HCT116 (cell line): ENCODE measurements at regions not wholly inside any gene's neighbourhood (a gene's known extent, or its start where the extent isn't known, plus 50 kb on each side); places are given as distances from the start of the nearest gene placed in this dataset.

Source experiments
- ATAC-seq: fragments of 200-7000 bp; cut with Tn5 transposase; 2 replicates; pipeline ENCODE4 v1.9.1; 2020; ENCODE audit warnings: mild to moderate bottlenecking, moderate library complexity
- BruUV-seq: library from RNA; stranded (reverse); fragments of 400-500 nt; replicated peaks from 2 replicates; lab custom pipeline; 2021; lab: Mats Ljungman, UMichigan
- CTCF ChIA-PET: fragments of 300-600 bp; sonication (Branson Sonifier 250); formaldehyde crosslinking; loops from one replicate; lab custom pipeline; 2021; ENCODE audit warnings: antibody characterized with exemption; lab: Charles Lee
- POLR2A ChIA-PET: fragments of 300-600, 350-600 bp; sonication (Branson Sonifier 250); formaldehyde crosslinking; loops from one replicate; lab custom pipeline; 2021; ENCODE audit warnings: antibody characterized with exemption; lab: Charles Lee
- RAD21 ChIA-PET, 2 experiments: fragments of 300-600 bp; sonication (Branson Sonifier 250); formaldehyde crosslinking; loops; one replicate each; lab custom pipeline; 2023; ENCODE audit warnings: low total read pairs in 2 of 2; ENCODE audit not compliant: uncharacterized antibody in 2 of 2, unreplicated experiment in 2 of 2, low non-redundant PET in 1 of 2; lab: Charles Lee
- DNase-seq: peaks from one replicate; pipeline ENCODE4 v3.0.0-alpha.2; 2010; ENCODE audit warnings: low read depth, low spot score
- H2AFZ ChIP-seq: fragments of 200-600 bp; shearing (Covaris generic), sonication (generic); 2 replicates; pipeline ENCODE4 v1.6.1; 2017; ENCODE audit warnings: low read depth, mixed run types, mixed read lengths, antibody characterized with exemption, low read length; ENCODE audit not compliant: poor library complexity, severe bottlenecking
- H3K27ac ChIP-seq: 2 replicates; pipeline ENCODE4 v1.5.1; 2012; ENCODE audit warnings: low read depth, low read length
- H3K27me3 ChIP-seq: fragments of 200-600 bp; sonication (generic); 2 replicates; pipeline ENCODE4 v1.6.1; 2016; ENCODE audit warnings: mixed run types, low read length, mixed read lengths; ENCODE audit not compliant: insufficient read depth
- H3K36me3 ChIP-seq, 2 experiments: fragments of 200-500 bp in 1 of 2; fragments of 200-600 bp in 1 of 2; sonication (Bioruptor generic) in 1 of 2; sonication (generic) in 1 of 2; 2 replicates each; pipeline versions ENCODE4 v1.5.1 to v1.6.1; 2014 to 2016; ENCODE audit warnings: low read length in 2 of 2, inconsistent platforms in 1 of 2, mixed read lengths in 1 of 2, mixed run types in 1 of 2; ENCODE audit not compliant: insufficient read depth in 2 of 2, control insufficient read depth in 1 of 2
- H3K4me1 ChIP-seq, 2 experiments: fragments of 200-600 bp in 1 of 2; sonication (generic) in 1 of 2; 2 replicates each; pipeline versions ENCODE4 v1.5.1 to v1.6.1; 2012 to 2017; ENCODE audit warnings: low read length in 2 of 2, inconsistent platforms in 1 of 2, mild to moderate bottlenecking in 1 of 2, mixed read lengths in 1 of 2, mixed run types in 1 of 2, moderate library complexity in 1 of 2; ENCODE audit not compliant: insufficient read depth in 2 of 2, control insufficient read depth in 1 of 2
- H3K4me2 ChIP-seq: fragments of 200-600 bp; sonication (generic); 2 replicates; pipeline ENCODE4 v1.6.1; 2017; ENCODE audit warnings: mixed run types, low read length, mixed read lengths
- H3K4me3 ChIP-seq, 2 experiments: fragments of 200-600 bp in 1 of 2; sonication (generic) in 1 of 2; replicated peaks in 1 of 2; 2 replicates each; pipeline ENCODE4 v1.5.1; 2011 to 2016; ENCODE audit warnings: low read length in 2 of 2, control low read depth in 1 of 2, low read depth in 1 of 2, mild to moderate bottlenecking in 1 of 2, mixed read lengths in 1 of 2, mixed run types in 1 of 2
- H3K79me2 ChIP-seq: fragments of 200-600 bp; sonication (generic); 2 replicates; pipeline ENCODE4 v1.6.1; 2017; ENCODE audit warnings: mild to moderate bottlenecking, mixed run types, low read length, moderate library complexity, mixed read lengths; ENCODE audit not compliant: insufficient read depth
- H3K9ac ChIP-seq: fragments of 200-600 bp; sonication (generic); 2 replicates; pipeline ENCODE4 v1.6.1; 2016; ENCODE audit warnings: low read length, mixed read lengths
- H3K9me2 ChIP-seq: fragments of 200-600 bp; sonication (generic), shearing (Covaris generic); 2 replicates; pipeline ENCODE4 v1.6.1; 2017; ENCODE audit warnings: mixed run types, mild to moderate bottlenecking, moderate library complexity; ENCODE audit not compliant: insufficient read depth
- H3K9me3 ChIP-seq, 2 experiments: fragments of 200-500 bp in 1 of 2; fragments of 200-600 bp in 1 of 2; sonication (Bioruptor generic) in 1 of 2; sonication (generic) in 1 of 2; 2 replicates each; pipeline ENCODE4 v1.6.1; 2014 to 2017; ENCODE audit warnings: low read length in 2 of 2, mixed read lengths in 2 of 2, inconsistent platforms in 1 of 2, low read depth in 1 of 2, mild to moderate bottlenecking in 1 of 2, mixed run types in 1 of 2, moderate library complexity in 1 of 2; ENCODE audit not compliant: control insufficient read depth in 1 of 2, insufficient read depth in 1 of 2
- H4K20me1 ChIP-seq: fragments of 200-600 bp; sonication (generic), shearing (Covaris generic); 2 replicates; pipeline ENCODE4 v1.6.1; 2017; ENCODE audit warnings: mixed run types, mild to moderate bottlenecking, moderate library complexity; ENCODE audit not compliant: insufficient read depth
- ATF3 ChIP-seq: IDR thresholded peaks from 2 replicates; pipeline ENCODE4 v1.6.1; 2012
- CBX3 ChIP-seq: IDR thresholded peaks from 2 replicates; pipeline ENCODE4 v1.6.1; 2012; ENCODE audit warnings: low read depth
- CEBPB ChIP-seq: IDR thresholded peaks from 2 replicates; pipeline ENCODE4 v1.6.1; 2012; ENCODE audit warnings: low read depth
- CTCF ChIP-seq, 3 experiments: fragments of 200-600 bp in 1 of 3; sonication (generic) in 1 of 3; IDR thresholded peaks in 2 of 3; conservative IDR thresholded peaks in 1 of 3; 2 replicates each; pipeline ENCODE4 v1.5.1; 2012 to 2017; ENCODE audit warnings: low read depth in 2 of 3, low read length in 2 of 3, antibody characterized with exemption in 1 of 3, borderline replicate concordance in 1 of 3, control low read depth in 1 of 3, mild to moderate bottlenecking in 1 of 3, mixed read lengths in 1 of 3, mixed run types in 1 of 3, moderate library complexity in 1 of 3; ENCODE audit not compliant: insufficient read depth in 1 of 3
- ELF1 ChIP-seq: IDR thresholded peaks from 2 replicates; pipeline ENCODE4 v1.6.1; 2012; ENCODE audit warnings: low read depth, borderline replicate concordance
- EZH2 ChIP-seq: fragments of 200-600 bp; sonication (generic); IDR thresholded peaks from 2 replicates; pipeline ENCODE4 v1.6.1; 2017; ENCODE audit warnings: antibody characterized with exemption, mixed run types
- EZH2phosphoT487 ChIP-seq: fragments of 200-600 bp; IDR thresholded peaks from 2 replicates; pipeline ENCODE4 v1.6.1; 2018; ENCODE audit warnings: antibody characterized with exemption, borderline replicate concordance
- FOSL1 ChIP-seq: IDR thresholded peaks from 2 replicates; pipeline ENCODE4 v1.6.1; 2012; ENCODE audit warnings: low read depth
- JUND ChIP-seq: IDR thresholded peaks from 2 replicates; pipeline ENCODE4 v1.6.1; 2012
- MAX ChIP-seq: IDR thresholded peaks from 2 replicates; pipeline ENCODE4 v1.6.1; 2012
- POLR2A ChIP-seq: IDR thresholded peaks from 2 replicates; pipeline ENCODE4 v1.7.0; 2011; ENCODE audit warnings: borderline replicate concordance; ENCODE audit not compliant: insufficient read depth, insufficient read length; ENCODE audit errors: extremely low read depth
- POLR2AphosphoS5 ChIP-seq: IDR thresholded peaks from 2 replicates; pipeline ENCODE4 v1.6.1; 2011; ENCODE audit warnings: mild to moderate bottlenecking, low read depth, low read length, moderate library complexity
- RAD21 ChIP-seq: IDR thresholded peaks from 2 replicates; pipeline ENCODE4 v1.6.1; 2012; ENCODE audit warnings: low read depth, mild to moderate bottlenecking
- REST ChIP-seq: IDR thresholded peaks from 2 replicates; pipeline ENCODE4 v1.6.1; 2012; ENCODE audit warnings: low read depth
- SIN3A ChIP-seq: IDR thresholded peaks from 2 replicates; pipeline ENCODE4 v1.6.1; 2012; ENCODE audit warnings: low read depth
- SP1 ChIP-seq: IDR thresholded peaks from 2 replicates; pipeline ENCODE4 v1.6.1; 2012; ENCODE audit warnings: low read depth
- SRF ChIP-seq: IDR thresholded peaks from 2 replicates; pipeline ENCODE4 v1.6.1; 2012; ENCODE audit warnings: low read depth
- TCF7L2 ChIP-seq: IDR thresholded peaks from 2 replicates; pipeline ENCODE4 v1.7.0; 2011; ENCODE audit warnings: borderline replicate concordance, inconsistent platforms; ENCODE audit not compliant: insufficient read depth, insufficient read length; ENCODE audit errors: extremely low read depth
- YY1 ChIP-seq: IDR thresholded peaks from 2 replicates; pipeline ENCODE4 v1.6.1; 2011; ENCODE audit warnings: low read length, low read depth, moderate library complexity, mild to moderate bottlenecking; ENCODE audit not compliant: insufficient replicate concordance; ENCODE audit errors: extremely low read depth
- ZFX ChIP-seq: fragments of 450-650 bp; IDR thresholded peaks from 2 replicates; pipeline ENCODE4 v1.6.1; 2017
- intact Hi-C: fragments of 100-400 bp; cut with micrococcal nuclease; formaldehyde crosslinking; loops from 2 replicates; pipeline ENCODE4 v1.10.0; 2022

- TF ChIP-seq YY1, result no peak
These were observed 80.1 kb upstream of the SPOPL start (continued) for GRCh38 chr2:138421315-138421970.

- peak overlapping the region; percentile 20; the same call in 1 of the 2 replicates for H3K27ac ChIP-seq
- peak overlapping the region in 1 of 2 experiments; percentile 1; a peak in 1 of 4 replicates for H3K4me3 ChIP-seq
- RAD21 ChIA-PET, result no interaction called here
- no peak overlapping the region for H2AFZ ChIP-seq
- CTCF ChIA-PET, result no interaction called here
- H3K9me3 ChIP-seq, result 0 out of 4 replicates have a peak, but pooled peaks cover 0 to 5% of the 10 kb centered on the region in 2 experiments
- no peaks in the 10 kb centered on the region for H3K79me2 ChIP-seq
- TF ChIP-seq EZH2phosphoT487, result no peak
- peak; percentile 6; the same call in 1 of the 2 replicates for TF ChIP-seq ELF1
- TF ChIP-seq SRF, result peak; percentile 6; the same call in 1 of the 2 replicates
- no peak for TF ChIP-seq EZH2
- TF ChIP-seq ZFX, result no peak
- TF ChIP-seq CEBPB, result peak; percentile 96
- no peak for TF ChIP-seq REST
- peak; percentile 23 for TF ChIP-seq YY1
- TF ChIP-seq POLR2AphosphoS5, result peak; percentile 61
- TF ChIP-seq MAX, result peak; percentile 51; the same call in 1 of the 2 replicates
- TF ChIP-seq RAD21, result peak; percentile 6; the same call in 1 of the 2 replicates
- peak; percentile 72 for TF ChIP-seq FOSL1
- no peak for TF ChIP-seq POLR2A
- TF ChIP-seq JUND, result peak; percentile 74
- no peak for TF ChIP-seq TCF7L2
- no peak for TF ChIP-seq CTCF (IDR thresholded peaks at IDR 0.05 in 2 of 3, conservative IDR thresholded peaks at IDR 0.05 in 1 of 3; ENCODE audit: borderline replicate concordance in 1 of 3, insufficient read depth in 1 of 3, low read depth in 2 of 3, low read length in 2 of 3)
- peak; percentile 83 for TF ChIP-seq SP1
- peak; percentile 9; the same call in 1 of the 2 replicates for TF ChIP-seq SIN3A
- TF ChIP-seq ATF3, result peak; percentile 85
- TF ChIP-seq CBX3, result peak; percentile 95
- TF ChIP-seq, all 23 proteins: peak for 13
- POLR2A ChIA-PET, result no interaction called here
- Histone ChIP-seq H3K4me2 (peak overlapping the region; percentile 54), H3K36me3 (no peaks in the 10 kb centered on the region), H3K9ac (0 out of 2 replicates have a peak overlapping the region, but pooled peaks have one; percentile 1), H3K4me1 (peaks cover 17 to 38% of the 10 kb centered on the region in 2 experiments), H4K20me1 (no peaks in the 10 kb centered on the region), H3K9me2 (no peaks in the 10 kb centered on the region), H3K27me3 (no peaks in the 10 kb centered on the region)
- intact Hi-C loops, result loop anchor here (5.0 kb wide), 2 partner anchors 80 to 220 kb away; partner anchors contain the start of gene SPOPL
- no TSS peak for BruUV-seq
- ATAC-seq (peak; percentile 77), DNase-seq (peak; percentile 55)
These were observed 79.6 kb upstream of the SPOPL start for GRCh38 chr2:138421971-138422335.
